Peyer's patch (tissue), 4 donors: ENCODE measurements at regions not wholly inside any gene's neighbourhood (a gene's known extent, or its start where the extent isn't known, plus 50 kb on each side); places are given as distances from the start of the nearest gene placed in this dataset.
A peak's percentile ranks its signal among the peaks of the same experiment; 100 is the strongest.

ENCODE experiments used
- DNase-seq, 3 donors: peaks; one replicate each; pipeline ENCODE4 v3.0.0-alpha.2; 2017 to 2019
- H3K27ac ChIP-seq, 4 donors: fragments of 200-600 bp; sonication (generic); one replicate each; pipeline ENCODE4 v1.5.1; 2016 to 2019
- H3K27me3 ChIP-seq, 2 donors: fragments of 200-600 bp; sonication (generic); one replicate each; pipeline ENCODE4 v1.5.1; 2019
- H3K36me3 ChIP-seq, 3 donors: fragments of 200-600 bp; sonication (generic); one replicate each; pipeline ENCODE4 v1.5.1; 2016 to 2019
- H3K4me1 ChIP-seq, 4 donors: fragments of 200-600 bp; sonication (generic); one replicate each; pipeline ENCODE4 v1.5.1; 2016 to 2019
- H3K4me3 ChIP-seq, 4 donors: fragments of 200-600 bp; sonication (generic); 1 replicate in 3 of 4; 2 replicates in 1 of 4; pipeline ENCODE4 v1.5.1; 2016 to 2019; ENCODE audit warnings: mild to moderate bottlenecking in 1 of 4
- H3K9me3 ChIP-seq, 4 donors: fragments of 200-600 bp; sonication (generic); one replicate each; pipeline ENCODE4 v1.5.1; 2016 to 2019; ENCODE audit warnings: mild to moderate bottlenecking in 1 of 4
- CTCF ChIP-seq, 6 experiments: fragments of 450-650 bp in 4 of 6; fragments of 200-600 bp in 2 of 6; sonication (generic) in 1 of 6; IDR thresholded peaks; one replicate each; pipeline ENCODE4 v1.5.1; 2017 to 2019; ENCODE audit warnings: antibody characterized with exemption in 6 of 6, mild to moderate bottlenecking in 3 of 6, moderate library complexity in 1 of 6
- POLR2A ChIP-seq, 2 donors: fragments of 450-650 bp; IDR thresholded peaks; one replicate each; pipeline ENCODE4 v1.5.1; 2017; ENCODE audit warnings: antibody characterized with exemption in 2 of 2, mild to moderate bottlenecking in 2 of 2, moderate library complexity in 2 of 2

- no peak overlapping the region for H3K4me3 ChIP-seq
- H3K27me3 ChIP-seq: no peaks in the 10 kb centered on the region
- DNase-seq: peak in 2 of 3 donors; percentile 10 to 44
- TF ChIP-seq POLR2A (IDR thresholded peaks at IDR 0.05): no peak
- no peak for TF ChIP-seq CTCF (IDR thresholded peaks at IDR 0.05)
- H3K27ac ChIP-seq: no peak overlapping the region
- H3K36me3 ChIP-seq: no peaks in the 10 kb centered on the region
- no peaks in the 10 kb centered on the region for H3K4me1 ChIP-seq
- peaks cover 0 to 3% (median 0%) of the 10 kb centered on the region in 4 donors for H3K9me3 ChIP-seq
These were observed 249.7 kb downstream of the TTLL2 start for GRCh38 chr6:167574431-167575151.

DNA sequence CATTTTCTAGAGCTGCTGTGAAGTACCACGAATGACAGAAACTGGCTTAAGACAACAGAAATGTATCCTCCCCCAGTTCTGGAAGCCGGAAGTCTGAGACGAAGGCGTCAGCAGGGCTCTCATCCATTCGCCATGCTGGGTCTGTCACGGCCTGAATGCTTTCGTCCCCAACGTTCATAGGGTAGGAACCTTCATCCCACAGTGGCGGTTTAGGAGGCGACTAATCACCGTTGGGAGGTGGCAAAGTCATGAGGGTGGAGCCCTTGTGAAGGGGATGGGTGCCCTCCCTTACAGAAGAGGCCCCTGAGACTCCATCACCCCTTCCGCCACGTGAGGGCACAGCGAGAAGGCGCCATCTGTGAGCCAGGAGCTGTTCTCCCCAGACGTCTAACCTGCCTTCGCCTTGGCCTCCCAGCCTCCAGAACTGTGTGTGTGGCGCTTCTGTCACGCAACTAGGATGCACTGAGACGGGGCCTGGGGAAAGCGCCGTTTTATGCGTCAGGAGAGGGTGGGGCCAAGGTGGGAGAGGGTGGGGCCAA lies 250.3 kb downstream of the TTLL2 start:
- Histone ChIP-seq H3K4me1 (no peaks in the 10 kb centered on the region), H3K9me3 (peaks cover 0 to 3% (median 0%) of the 10 kb centered on the region in 4 donors), H3K4me3 (no peak overlapping the region), H3K27ac (no peak overlapping the region), H3K27me3 (no peaks in the 10 kb centered on the region), H3K36me3 (no peaks in the 10 kb centered on the region)
- DNase-seq: peak in 1 of 3 donors; percentile 3
- TF ChIP-seq POLR2A (IDR thresholded peaks at IDR 0.05) (no peak), CTCF (IDR thresholded peaks at IDR 0.05) (no peak)

DNA sequence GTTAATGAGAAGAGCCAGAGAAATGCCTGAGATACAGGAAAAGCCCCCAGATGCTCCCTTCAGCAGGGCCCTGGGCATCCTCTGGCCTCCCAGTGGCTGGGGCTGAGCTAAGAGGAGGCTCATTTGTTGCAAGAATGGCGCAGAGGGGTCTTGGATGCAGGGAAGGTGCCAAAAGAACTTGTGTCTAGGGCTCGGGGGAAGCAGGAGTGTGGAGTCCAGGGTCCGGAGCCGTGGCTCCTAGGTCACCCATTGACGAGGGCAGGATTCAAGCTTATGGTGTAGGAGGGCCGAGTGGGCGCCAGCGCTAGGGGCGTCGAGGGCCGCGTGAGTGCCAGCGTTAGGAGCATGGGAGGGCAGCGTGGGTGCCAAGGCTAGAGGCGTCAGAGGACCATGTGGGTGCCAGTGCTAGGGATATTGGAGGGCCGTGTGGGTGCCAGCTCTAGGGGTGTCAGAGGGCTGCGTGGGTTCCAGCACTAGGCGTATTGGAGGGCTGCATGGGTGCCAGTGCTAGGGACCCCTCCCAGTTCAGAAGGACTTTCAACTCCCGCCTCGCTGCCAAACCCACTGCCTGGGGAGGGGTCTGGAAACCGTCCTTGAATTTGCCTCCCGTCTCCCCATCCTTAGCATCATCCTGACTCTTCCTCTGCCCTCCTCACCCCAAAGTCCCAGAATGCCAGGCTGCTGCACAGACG lies 250.5 kb upstream of the AFDN start:
- H3K27me3 ChIP-seq: no peaks in the 10 kb centered on the region
- no peaks in the 10 kb centered on the region for H3K36me3 ChIP-seq
- no peak overlapping the region for H3K4me3 ChIP-seq
- TF ChIP-seq CTCF (IDR thresholded peaks at IDR 0.05): no peak
- TF ChIP-seq POLR2A (IDR thresholded peaks at IDR 0.05): no peak
- H3K27ac ChIP-seq: no peak overlapping the region
- peaks cover 0 to 3% (median 0%) of the 10 kb centered on the region in 4 donors for H3K9me3 ChIP-seq
- DNase-seq: peak in 2 of 3 donors; percentile 8 to 35
- no peaks in the 10 kb centered on the region for H3K4me1 ChIP-seq

GRCh38 chr6:167576828-167577503 lies 249.7 kb upstream of the AFDN start:
- H3K27ac ChIP-seq: no peak overlapping the region

More at GRCh38 chr6:167576828-167577503, 249.7 kb upstream of the AFDN start:
- Histone ChIP-seq H3K27me3 (no peaks in the 10 kb centered on the region), H3K4me3 (no peak overlapping the region), H3K9me3 (peaks cover 0 to 3% (median 0%) of the 10 kb centered on the region in 4 donors), H3K4me1 (no peaks in the 10 kb centered on the region), H3K36me3 (no peaks in the 10 kb centered on the region)
- no peak for TF ChIP-seq POLR2A (IDR thresholded peaks at IDR 0.05)
- TF ChIP-seq CTCF (IDR thresholded peaks at IDR 0.05): no peak
- DNase-seq: peak in 1 of 3 donors; percentile 8
